GM19240 (cell line): ENCODE measurements at regions not wholly inside any gene's neighbourhood (a gene's known extent, or its start where the extent isn't known, plus 50 kb on each side); places are given as distances from the start of the nearest gene placed in this dataset.

Source experiments
- DNase-seq: peaks from one replicate; pipeline ENCODE4 v3.0.0; 2011; ENCODE audit warnings: low spot score; ENCODE audit not compliant: insufficient read length

GRCh38 chr5:36355516-36355915 is 53.8 kb upstream of the RANBP3L start:
- DNase-seq, result no peak

- DNase-seq, result no peak
Measured at GRCh38 chr5:36356915-36357314, 55.2 kb upstream of the RANBP3L start.

- DNase-seq, result no peak
Measured at GRCh38 chr5:36357391-36357975, 55.8 kb upstream of the RANBP3L start.

- DNase-seq, result no peak
Measured at GRCh38 chr5:36359267-36359666, 57.6 kb upstream of the RANBP3L start.

- DNase-seq, result no peak
Measured at GRCh38 chr5:36360307-36360706, 58.6 kb upstream of the RANBP3L start.

GRCh38 chr5:36363101-36363500 is 61.4 kb upstream of the RANBP3L start:
- no peak for DNase-seq

- DNase-seq, result no peak
Measured at GRCh38 chr5:36363744-36364143, 62.0 kb upstream of the RANBP3L start.

- no peak for DNase-seq
Measured at GRCh38 chr5:36364473-36364872, 62.8 kb upstream of the RANBP3L start.

GRCh38 chr5:36365896-36366295 is 64.2 kb upstream of the RANBP3L start:
- DNase-seq, result no peak

GRCh38 chr5:36366883-36367282 is 65.2 kb upstream of the RANBP3L start:
- DNase-seq, result no peak

- no peak for DNase-seq
Measured at GRCh38 chr5:36367524-36367923, 65.8 kb upstream of the RANBP3L start.

GRCh38 chr5:36369219-36369690 is 67.6 kb upstream of the RANBP3L start:
- no peak for DNase-seq

GRCh38 chr5:36370073-36370472 is 68.4 kb upstream of the RANBP3L start:
- no peak for DNase-seq

- no peak for DNase-seq
Measured at GRCh38 chr5:36371366-36371765, 69.7 kb upstream of the RANBP3L start.

- DNase-seq, result no peak
Measured at GRCh38 chr5:36373527-36374086, 71.9 kb upstream of the RANBP3L start.

- no peak for DNase-seq
Measured at GRCh38 chr5:36374266-36374862, 72.7 kb upstream of the RANBP3L start.

- DNase-seq, result no peak
Measured at GRCh38 chr5:36377192-36377591, 75.5 kb upstream of the RANBP3L start.

GRCh38 chr5:36378551-36378950 is 76.8 kb upstream of the RANBP3L start:
- no peak for DNase-seq

- DNase-seq, result no peak
Measured at GRCh38 chr5:36382890-36383289, 81.2 kb upstream of the RANBP3L start.

GRCh38 chr5:36383942-36384341 is 82.2 kb upstream of the RANBP3L start:
- no peak for DNase-seq

GRCh38 chr5:36384845-36385244 is 83.1 kb upstream of the RANBP3L start:
- DNase-seq, result no peak

- no peak for DNase-seq
Measured at GRCh38 chr5:36385495-36385894, 83.8 kb upstream of the RANBP3L start.

- no peak for DNase-seq
Measured at GRCh38 chr5:36388288-36388687, 86.6 kb upstream of the RANBP3L start.
